Stimulated activated CD4-positive, alpha-beta T cell treated with anti-CD3 and anti-CD28 coated beads, Interleukin-1b, Interleukin-23, amount 100 ng/mL, for 24 hours (primary cell): ENCODE measurements at regions not wholly inside any gene's neighbourhood (a gene's known extent, or its start where the extent isn't known, plus 50 kb on each side); places are given as distances from the start of the nearest gene placed in this dataset.
A peak's percentile ranks its signal among the peaks of the same experiment; 100 is the strongest.

Experiments used
- DNase-seq, 4 experiments: peaks; one replicate each; pipeline ENCODE4 v3.0.0-alpha.2; 2020; ENCODE audit warnings: low read depth in 4 of 4, low spot score in 1 of 4

DNA sequence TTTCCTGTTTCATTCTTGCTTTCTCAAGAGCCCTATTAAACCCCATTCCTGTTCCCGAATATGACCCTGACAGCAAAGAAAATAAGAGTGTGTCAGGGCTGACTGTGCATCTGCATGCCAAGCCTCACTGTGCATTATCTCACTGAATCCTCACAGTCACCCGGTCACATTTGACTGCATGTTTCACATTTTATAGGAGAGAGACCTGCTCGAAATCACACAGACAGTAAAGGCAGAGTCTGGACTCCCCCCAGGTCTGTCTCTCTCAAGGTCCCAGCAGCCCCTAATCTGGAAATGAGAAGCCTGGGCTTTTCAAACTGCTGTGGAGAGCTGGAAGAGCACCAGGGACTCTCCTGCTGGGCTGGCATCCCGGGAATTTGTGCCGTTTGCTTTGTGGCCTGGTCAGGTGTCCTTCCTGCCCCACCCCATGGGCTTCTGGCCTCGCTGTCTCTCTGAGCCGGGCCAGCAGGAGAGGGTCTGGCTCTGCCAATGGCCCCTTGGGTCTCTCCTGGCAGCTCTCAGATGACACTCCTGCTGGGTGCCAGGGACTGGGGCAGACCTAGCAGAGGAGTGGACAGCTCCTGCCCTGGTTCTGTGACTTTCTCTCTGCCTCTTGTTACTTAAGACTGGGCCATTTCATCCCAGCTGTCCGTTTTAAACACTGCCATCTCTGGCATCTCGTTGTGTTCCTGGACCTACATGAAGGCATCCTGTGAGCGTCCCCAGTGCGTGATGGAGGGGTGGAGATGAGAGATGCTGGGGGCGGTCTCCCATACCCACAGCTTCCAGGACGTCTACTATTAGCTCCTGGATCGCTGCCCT lies 173.6 kb downstream of the ARHGAP12 start:
- no peak for DNase-seq

DNA sequence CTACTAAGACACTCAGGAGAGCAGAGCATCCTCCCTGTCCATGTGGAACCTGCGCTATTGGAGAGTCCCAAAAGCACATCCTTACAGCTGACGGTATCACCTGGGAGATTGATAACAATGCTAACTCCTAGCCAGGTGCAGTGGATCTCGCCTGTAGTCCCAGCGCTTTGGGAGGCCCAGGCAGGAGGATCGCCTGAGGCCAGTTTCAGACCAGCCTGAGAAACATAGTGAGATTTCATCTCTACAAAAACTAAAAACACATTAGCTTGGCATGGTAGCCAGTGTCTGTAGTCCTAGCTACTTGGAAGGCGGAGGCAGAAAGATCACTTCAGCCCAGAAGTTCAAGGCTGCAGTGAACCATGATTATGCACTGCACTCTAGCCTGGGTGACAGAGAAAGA lies 174.9 kb downstream of the ARHGAP12 start:
- no peak for DNase-seq

DNA sequence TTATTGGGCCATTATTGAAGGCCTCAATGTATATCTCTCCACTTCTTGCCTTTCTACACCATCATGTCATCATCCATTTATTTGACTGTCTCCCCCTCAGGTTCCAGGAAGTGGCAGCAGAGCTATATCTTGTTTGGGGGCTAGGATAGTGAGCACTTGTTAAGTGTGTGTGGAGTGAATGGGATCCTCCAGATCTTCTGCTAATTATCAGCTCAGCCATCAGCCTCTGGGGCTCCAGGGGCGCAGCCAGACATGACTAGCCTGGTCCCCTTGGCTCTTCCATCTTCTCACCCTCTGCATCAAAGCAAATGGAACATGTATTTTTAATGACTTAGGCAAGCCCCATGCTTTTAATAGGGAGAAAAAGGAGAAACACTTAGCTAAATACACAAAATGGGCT lies 176.5 kb downstream of the ARHGAP12 start:
- no peak for DNase-seq

DNA sequence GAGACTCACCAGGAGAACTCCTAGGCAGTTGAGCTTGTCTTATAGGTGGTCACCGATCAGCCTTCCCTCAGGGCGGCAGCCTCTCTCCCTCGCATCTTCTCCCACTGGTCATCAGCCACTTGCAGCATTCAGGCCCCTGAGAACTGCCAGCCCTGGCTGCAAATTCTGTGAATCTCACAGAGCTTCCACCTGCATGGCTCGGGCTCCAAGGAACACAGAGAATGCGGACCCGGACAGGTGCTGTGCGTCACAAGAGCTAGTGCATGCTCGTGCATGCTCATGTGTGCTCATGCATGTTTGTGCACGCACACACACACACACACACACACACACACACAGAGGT lies 176.9 kb downstream of the ARHGAP12 start:
- DNase-seq: no peak

DNA sequence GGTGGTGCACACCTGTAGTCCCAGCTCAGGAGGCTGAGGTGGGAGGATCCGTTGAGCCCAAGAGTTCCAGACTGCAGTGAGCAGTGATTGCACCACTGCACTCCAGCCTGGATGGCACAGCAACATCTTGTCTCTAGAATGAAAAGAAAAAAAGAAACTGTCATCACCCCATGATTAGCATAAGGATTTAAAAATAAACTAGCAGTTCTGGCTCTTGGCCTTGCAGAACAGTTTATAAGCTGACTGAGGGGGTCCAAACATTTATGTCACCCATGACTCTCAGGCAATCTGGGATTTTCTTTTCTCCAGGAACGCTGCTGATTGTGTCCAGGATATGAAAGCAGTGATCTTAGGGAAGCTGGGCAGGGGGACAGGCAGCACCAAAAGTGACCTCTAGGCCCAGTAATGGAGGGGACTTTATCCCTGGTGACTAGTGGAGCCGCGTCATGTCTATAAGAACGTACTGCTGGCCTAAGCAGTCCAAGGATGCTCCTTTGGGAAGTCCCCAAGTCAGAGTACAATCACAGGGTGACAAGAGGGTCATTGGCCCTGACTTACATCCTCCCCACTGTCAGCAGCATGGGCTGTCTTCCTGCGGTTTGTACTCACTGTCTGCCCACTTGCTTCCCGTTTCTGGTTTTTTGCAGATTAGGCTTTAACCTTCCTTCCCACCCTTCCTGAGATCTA lies 177.4 kb downstream of the ARHGAP12 start:
- no peak for DNase-seq

DNA sequence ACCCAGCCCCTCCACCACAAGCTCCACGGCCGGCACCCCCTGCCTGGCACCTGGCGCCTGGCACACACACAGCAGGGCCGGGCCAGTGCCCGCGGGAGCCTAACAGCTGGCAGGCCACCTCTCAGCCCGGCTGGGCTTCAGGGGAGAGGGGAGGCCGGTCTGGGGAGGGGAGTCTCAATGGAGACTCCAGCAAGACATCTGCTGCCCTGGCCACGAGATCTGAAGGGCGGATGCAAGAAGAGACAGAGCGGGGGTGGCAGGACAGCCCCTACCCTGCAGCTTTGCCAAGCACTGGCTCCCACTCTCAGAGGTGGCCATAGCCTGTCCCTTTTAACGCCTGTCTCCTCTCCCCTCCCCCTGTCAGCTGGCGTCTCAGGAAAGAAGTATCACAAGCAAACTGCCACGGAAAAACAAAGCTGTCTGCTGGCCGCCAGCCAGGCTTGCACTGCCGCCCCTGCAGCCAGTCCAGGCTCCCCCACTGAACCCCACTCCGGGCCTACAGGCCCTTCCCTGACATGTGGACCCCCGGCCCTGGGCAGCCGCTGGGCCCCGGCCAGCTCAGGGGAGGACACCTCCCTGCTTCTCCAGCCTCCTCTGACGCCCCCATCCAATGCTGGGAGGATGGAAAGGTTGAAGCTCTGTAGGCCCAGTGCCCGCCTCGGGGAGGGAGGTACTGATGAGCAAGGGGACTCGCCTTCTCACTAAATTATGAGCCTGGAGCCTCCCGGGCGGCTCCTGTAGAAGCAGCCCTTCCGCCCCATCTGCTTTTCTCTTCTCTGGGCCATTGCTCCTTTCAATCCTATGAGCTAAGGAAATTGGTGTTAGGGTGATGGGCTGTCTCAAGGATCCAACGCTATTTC lies 178.4 kb downstream of the ARHGAP12 start:
- no peak for DNase-seq

DNA sequence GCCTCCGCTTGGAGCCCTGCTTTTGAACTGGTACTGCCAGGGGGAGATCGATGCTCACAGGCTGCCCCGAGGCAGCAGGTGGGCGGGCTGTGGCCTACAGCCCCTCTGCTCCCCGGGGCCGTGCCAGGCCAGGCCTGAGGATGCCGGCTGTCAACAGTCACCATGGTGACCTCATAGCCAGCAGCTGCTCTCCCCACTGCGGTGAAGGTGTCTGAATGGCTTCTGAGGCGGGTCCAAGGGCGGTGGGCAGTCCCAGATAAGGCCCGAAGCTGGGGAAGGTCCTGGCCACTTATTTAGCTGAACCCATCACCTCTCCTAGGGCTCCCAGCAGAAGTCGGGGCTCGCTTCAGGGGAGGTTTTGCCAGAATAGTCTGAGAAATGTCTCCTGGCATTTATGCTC lies 179.3 kb downstream of the ARHGAP12 start:
- DNase-seq: no peak

DNA sequence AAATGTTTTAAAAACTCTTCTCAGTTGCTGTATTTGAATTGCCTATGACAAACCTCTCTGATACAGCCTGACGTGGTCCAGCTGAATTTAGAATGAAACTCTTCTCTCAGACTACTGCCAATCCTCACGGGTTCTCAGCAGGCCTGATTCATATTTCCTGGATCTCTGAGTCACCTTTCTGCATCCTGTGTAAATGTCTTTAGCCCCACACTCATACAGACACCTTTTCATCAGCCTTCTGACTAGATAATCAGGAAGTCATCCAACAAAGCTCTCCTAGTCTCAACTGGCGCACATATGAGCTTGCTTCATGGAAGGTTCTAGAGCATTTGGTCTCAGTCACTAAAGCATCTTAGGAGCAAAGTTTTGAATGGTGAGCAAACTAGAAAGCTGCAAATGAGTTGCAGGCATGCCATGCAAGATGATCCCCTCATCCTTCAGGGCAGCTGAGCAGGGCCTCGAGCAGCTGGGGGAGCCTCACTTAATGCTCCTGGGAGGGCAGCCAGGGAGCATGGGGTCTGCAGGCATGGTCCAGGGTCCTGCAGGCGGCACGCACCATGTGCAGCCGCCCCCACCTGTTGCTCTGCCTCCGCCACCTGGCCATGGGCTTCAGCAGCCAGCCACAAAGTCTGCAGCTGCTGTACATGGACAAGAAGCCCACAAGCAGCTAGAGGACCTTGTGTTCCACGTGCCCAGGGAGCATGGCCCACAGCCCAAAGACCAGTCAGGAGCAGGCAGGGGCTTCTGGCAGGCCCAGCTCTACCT lies 182.8 kb downstream of the ARHGAP12 start:
- DNase-seq: peak in 2 of 4 experiments; percentile 18 to 29

DNA sequence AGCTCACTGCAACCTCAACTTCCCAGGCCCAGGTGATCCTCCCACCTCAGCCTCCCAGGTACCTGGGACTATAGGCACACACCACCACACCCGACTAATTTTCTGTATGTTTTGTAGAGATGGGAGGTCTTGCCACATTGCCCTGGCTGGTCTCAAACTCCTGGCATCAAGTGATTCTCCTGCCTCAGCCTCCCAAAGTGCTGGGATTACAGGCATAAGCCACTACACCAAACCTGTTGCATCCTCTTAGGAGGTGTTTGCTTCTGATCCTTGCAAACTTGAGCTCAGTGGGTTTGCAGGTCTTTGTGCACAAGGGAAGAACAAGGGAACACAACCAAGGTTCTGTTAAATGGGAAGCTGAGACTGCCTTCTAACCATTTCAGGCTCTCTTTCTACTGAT lies 184.6 kb downstream of the ARHGAP12 start:
- DNase-seq: no peak

DNA sequence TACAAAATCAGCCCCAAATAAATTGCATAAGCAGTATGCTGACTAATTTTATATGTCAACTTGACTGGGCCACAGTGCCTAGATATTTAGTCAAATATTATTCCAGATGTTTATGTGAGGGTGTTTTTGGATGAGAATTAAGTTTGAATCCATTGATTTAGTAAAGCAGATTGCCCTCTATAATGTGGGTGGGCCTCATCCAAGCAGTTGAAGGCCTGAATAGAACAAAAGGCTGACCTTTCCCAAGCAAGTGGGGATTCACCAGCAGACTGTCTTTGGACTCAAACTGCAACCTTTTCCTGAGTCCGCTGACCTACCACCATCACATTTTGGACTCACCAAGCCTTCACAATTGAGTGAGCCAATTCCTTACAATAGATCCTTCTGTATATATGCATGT lies 186.4 kb downstream of the ARHGAP12 start:
- no peak for DNase-seq

DNA sequence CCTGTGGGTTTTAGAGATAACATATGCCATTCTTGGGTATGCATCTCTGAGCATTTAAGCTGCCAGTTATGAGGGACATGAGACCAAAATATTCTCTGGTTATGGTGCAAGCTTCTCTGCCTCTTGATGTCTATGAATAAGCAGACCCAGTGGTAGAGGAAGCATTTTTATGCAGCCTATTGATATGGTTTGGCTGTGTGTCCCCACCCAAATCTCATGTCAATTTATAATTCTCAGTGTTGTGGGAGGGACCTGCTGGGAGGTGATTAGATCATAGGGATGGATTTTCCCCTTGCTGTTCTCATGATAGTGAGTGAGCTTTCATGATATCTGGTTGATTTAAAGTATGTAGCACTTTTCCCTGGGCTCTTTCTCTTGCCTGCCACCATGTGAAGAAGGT lies 187.2 kb downstream of the ARHGAP12 start:
- DNase-seq: no peak

DNA sequence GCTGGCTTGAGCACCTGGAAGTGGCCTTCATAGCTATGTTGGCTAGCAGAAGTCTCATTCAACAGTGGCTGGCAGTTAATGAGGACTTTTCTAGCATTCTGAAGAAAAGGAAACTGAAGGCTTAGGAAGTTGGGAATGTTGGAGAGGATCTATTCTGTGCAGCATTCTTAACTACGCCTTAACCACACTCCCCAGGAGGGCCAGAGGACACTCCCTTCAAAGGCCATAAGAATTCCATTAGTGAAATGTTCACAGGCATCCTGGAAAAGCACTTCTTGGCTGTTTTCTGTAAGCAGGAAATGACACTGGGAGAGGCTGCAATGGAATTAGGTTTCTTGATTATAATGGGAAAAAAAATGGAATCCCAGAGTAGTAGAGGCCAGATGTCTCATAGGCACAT lies 188.9 kb downstream of the ARHGAP12 start:
- no peak for DNase-seq

DNA sequence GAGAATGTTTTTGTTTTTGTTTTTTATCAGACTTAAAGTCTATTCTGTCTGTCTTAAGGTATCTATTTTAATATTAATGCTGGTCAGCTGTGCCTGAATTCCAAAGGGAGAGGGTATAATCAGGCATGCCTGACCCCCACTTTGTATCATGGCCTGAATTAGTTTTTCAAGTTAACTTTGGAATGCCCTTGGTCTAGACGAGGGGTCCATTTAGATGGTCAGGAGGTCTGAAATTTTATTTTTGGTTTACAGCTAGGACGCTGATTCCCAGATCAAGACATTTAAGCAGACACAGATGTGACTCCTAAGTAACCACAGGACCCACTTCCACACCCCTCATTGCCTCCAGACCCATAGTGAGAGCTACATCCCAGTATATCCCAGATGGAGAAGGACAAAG lies 189.5 kb downstream of the ARHGAP12 start:
- DNase-seq: no peak

DNA sequence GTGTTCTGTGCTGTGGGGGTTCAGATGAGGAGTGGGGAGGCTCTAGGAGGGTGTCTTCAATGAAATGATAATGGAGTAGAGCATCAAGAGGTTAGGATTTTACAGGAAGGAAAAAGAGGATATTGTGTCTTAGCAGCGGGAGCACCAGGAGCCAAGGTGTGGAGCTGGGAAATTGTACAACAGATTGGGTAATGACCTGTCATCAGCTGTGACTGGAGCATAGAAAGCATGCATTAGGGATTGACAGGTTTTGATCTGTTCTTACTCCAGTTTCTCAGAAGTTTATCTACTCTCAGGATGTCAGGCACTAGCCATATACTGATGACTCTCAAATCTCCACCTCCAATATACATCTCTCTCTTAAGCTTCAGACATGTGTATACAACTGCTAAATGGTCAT lies 196.9 kb downstream of the ARHGAP12 start:
- DNase-seq: no peak

DNA sequence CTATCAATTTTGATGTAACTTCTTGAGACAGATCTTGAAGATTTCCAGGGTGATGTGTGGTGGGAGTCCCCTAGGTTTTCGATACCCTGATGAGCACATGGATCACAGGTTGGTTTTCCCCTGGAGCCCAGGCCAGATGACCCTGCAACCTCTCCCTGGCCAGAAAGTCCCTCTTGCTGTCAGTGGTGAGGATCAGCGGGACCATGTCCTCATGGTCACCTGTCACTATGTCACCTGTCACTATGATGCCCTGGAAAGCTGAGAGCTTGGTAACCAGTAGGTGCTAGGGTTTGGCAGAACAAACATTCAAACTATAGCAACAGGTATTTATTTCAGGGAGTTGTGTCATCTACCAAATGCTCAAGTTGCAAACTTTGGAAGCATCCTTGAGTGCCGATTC lies 197.9 kb downstream of the ARHGAP12 start:
- DNase-seq: no peak

DNA sequence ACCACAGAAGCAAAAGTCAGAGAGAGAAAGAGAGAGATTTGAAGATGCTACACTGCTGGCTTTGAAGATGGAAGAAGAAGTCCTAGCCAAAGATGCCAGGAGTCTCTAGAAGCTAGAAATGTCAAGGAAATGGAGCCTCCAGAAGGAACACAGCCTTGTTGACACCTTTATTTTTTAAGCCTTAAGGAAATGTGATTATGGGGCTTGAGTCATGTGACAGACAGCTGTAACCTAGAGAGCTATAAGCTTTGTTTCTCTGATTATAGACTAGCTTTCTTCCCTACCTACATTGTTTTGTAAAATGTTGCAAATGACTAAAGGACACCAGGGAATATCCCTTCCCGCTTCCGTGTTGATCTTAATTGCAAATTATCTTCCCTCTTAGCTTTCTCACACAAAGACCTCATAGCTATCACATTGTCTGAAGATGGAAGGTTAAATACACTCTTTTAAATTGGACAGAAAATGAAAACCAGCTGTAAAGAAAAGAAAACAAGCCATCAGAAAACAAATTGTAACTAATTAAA lies 199.9 kb downstream of the ARHGAP12 start:
- no peak for DNase-seq

DNA sequence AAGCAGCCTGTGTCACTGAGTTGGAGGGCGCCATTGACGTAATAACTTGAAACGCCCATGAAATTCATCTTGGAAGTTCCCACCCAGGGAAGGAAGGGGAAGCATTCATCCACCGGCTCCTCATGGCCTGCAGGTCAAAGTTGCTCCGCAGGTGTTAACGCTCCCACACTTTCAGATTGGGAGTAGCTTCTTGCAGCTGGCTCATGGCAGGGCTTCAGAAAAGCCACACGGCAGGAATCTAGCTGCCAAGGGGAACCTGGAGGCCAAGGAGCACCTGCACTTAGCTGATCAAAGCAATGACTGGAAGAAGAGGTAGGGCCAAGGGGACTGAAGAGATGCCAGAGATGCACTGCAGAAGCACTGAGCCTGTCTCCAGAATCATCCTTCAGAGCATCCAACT lies 203.2 kb downstream of the ARHGAP12 start:
- DNase-seq: no peak

DNA sequence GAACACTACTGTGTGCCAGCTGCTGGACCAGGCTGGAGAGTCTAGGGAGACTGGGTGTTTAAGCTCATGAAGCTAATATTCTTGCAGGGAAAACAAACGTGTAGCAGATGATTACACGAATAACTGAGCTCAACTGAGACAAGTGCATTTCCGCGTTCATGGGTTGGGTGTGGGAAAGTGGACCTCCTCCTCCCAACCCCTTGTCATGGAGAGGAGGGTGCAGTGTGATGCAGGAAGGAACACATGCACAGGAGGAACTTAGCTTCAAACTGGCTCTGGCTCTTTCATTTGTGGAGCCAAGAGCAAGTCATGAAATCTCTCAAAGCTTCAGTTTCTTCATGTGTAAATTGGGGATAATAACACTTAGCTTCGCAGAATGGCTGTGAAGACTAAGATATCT lies 204.3 kb downstream of the ARHGAP12 start:
- DNase-seq: no peak

DNA sequence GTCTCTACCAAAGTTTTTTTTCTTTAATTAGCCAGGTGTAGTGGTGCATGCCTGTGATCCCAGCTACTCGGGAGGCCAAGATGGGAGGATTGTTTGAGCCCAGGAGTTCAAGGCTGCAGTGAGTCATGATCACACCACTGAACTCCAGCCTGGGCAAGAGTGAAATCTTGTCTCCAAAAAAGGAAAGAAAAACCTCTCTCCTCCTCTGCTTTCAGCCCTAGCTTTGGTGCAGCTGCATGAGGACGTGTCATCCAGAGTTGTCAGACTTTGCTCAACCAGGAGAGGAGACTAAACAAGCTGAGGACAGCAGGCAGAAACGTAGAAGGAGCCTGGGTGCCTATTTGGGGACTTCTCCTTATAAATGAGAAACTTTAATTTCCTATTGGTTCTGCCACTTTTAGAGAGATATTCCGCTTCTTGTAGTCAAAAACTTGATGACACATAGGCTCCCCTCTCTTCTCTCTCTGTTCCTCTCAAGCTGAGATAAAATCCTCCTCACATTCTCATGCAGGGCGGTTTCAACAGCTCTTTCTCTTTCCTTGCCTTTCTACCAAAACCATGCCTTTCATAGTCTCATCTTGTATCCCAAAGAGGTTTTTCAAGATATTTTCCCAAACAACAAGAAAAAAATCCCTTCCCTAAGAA lies 205.4 kb downstream of the ARHGAP12 start:
- no peak for DNase-seq

DNA sequence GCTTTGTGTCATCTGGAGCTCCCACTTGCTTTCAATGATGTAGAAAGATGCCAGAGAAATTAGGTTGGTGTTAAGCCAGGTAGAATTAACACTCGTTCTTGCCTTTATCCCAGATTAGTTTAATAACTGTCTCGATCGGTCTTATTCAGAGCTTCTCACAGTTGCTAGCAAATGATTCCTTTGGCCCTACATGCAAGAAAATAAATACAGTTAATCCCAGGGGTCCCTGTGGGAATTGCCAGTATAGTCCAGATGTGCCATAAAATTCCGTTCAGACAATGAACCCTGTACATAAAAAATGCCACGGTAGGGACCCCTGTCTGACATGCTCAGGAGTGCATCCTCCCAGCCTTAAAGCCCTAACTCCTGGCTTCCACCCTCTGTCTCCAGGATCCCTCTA lies 207.5 kb downstream of the ARHGAP12 start:
- no peak for DNase-seq

DNA sequence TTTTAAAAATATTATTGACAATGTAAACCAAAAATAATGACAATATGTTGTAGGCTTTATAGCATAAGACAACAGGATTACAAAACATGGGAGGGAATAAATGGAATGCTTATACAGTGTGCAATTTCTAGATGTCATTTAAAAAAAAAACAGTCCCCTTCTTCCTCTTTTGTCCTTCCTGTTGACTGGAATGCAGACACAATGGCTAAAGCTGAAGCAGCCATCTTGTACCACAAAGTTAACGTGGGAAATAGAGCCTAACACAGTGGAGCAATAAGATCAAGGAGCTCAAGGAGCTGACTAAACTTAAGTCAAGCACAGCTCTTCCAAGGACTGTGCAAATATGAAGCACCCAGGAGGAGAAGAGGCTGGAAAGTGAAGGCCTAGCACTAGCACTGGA lies 208.1 kb downstream of the ARHGAP12 start:
- DNase-seq: no peak
